ENCODE measurements at regions not wholly inside any gene's neighbourhood (a gene's known extent, or its start where the extent isn't known, plus 50 kb on each side); places are given as distances from the start of the nearest gene placed in this dataset.

- TF ChIP-seq EZH2 (IDR thresholded peaks at IDR 0.05; ENCODE audit: low read depth, low read length, severe bottlenecking), result no peak
- no peak for TF ChIP-seq TCF12 (IDR thresholded peaks at IDR 0.05; ENCODE audit: low read depth, low read length)
- no peak for TF ChIP-seq POLR2A (IDR thresholded peaks at IDR 0.05; ENCODE audit: control extremely low read depth in 1 of 2, low read depth in 2 of 2, low read length in 2 of 2)
- TF ChIP-seq RAD21 (IDR thresholded peaks at IDR 0.05 in 1 of 2, conservative IDR thresholded peaks at IDR 0.05 in 1 of 2; ENCODE audit: low read depth in 2 of 2, low read length in 2 of 2), result peak; percentile 31 to 45
- TF ChIP-seq SIRT6 (IDR thresholded peaks at IDR 0.05; ENCODE audit: low read length), result no peak
- no peak for TF ChIP-seq GABPA (IDR thresholded peaks at IDR 0.05; ENCODE audit: borderline replicate concordance, insufficient read depth, low read length)
- no peak; the same call in 1 of the 2 replicates for TF ChIP-seq RBBP5 (IDR thresholded peaks at IDR 0.05; ENCODE audit: borderline replicate concordance, low read depth, low read length)
Observed at GRCh38 chr5:154541553-154541952, 63.5 kb upstream of the HAND1 start (continued).
